GM23338 (cell line): ENCODE measurements at regions not wholly inside any gene's neighbourhood (a gene's known extent, or its start where the extent isn't known, plus 50 kb on each side); places are given as distances from the start of the nearest gene placed in this dataset.

Experiments used
- CREB1 ChIP-seq: fragments of 250-450 bp; sonication (Bioruptor Pico); IDR thresholded peaks from 2 replicates; pipeline ENCODE4 v1.5.0; 2020; ENCODE audit warnings: low read depth, mild to moderate bottlenecking, moderate library complexity
- EZH2 ChIP-seq: fragments of 200-600 bp; sonication (generic); IDR thresholded peaks from one replicate; pipeline ENCODE4 v1.8.0; 2017; ENCODE audit warnings: antibody characterized with exemption, mild to moderate bottlenecking, low read depth; ENCODE audit not compliant: unreplicated experiment
- JUNB ChIP-seq: IDR thresholded peaks from one replicate; pipeline ENCODE4 v1.6.1; 2016; ENCODE audit warnings: antibody characterized with exemption; ENCODE audit not compliant: unreplicated experiment
- ZNF331 ChIP-seq: fragments of 250-450 bp; sonication (Bioruptor Pico); IDR thresholded peaks from 2 replicates; pipeline ENCODE4 v1.5.0; 2020; ENCODE audit warnings: low read depth, mild to moderate bottlenecking, moderate library complexity
- ZNF462 ChIP-seq: fragments of 250-450 bp; sonication (Bioruptor Pico); IDR thresholded peaks from 2 replicates; pipeline ENCODE4 v1.5.0; 2020; ENCODE audit warnings: mild to moderate bottlenecking, moderate library complexity
- TF ChIP-seq, protein P1 (sequence below): IDR thresholded peaks from one replicate; pipeline ENCODE4 v1.6.1; 2018; ENCODE audit warnings: antibody characterized with exemption; ENCODE audit not compliant: unreplicated experiment

DNA sequence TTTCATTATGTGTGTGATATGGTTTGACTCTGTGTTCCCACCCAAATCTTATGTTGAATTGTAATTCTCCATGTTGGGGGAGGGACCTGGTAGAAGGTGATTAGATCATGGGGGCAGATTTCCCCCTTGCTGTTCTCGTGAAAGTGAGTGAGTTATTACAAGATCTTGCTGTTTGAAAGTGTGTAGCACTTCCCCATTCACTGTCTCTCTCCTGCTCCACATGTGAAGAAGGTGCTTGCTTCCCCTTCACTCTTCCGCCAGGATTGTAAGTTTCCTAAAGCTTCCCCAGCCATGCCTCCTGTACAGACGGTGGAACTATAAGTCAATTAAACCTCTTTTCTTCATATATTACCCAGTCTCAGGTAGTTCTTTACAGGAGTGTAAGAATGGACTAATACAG, 54.3 kb upstream of the SERTM1 start (continued):
- TF ChIP-seq ZNF462 (CRISPR knock-in tag) (no peak), JUNB (no peak), CREB1 (CRISPR knock-in tag) (no peak), ZNF331 (no peak), EZH2 (no peak)
- TF ChIP-seq, protein P1, sequence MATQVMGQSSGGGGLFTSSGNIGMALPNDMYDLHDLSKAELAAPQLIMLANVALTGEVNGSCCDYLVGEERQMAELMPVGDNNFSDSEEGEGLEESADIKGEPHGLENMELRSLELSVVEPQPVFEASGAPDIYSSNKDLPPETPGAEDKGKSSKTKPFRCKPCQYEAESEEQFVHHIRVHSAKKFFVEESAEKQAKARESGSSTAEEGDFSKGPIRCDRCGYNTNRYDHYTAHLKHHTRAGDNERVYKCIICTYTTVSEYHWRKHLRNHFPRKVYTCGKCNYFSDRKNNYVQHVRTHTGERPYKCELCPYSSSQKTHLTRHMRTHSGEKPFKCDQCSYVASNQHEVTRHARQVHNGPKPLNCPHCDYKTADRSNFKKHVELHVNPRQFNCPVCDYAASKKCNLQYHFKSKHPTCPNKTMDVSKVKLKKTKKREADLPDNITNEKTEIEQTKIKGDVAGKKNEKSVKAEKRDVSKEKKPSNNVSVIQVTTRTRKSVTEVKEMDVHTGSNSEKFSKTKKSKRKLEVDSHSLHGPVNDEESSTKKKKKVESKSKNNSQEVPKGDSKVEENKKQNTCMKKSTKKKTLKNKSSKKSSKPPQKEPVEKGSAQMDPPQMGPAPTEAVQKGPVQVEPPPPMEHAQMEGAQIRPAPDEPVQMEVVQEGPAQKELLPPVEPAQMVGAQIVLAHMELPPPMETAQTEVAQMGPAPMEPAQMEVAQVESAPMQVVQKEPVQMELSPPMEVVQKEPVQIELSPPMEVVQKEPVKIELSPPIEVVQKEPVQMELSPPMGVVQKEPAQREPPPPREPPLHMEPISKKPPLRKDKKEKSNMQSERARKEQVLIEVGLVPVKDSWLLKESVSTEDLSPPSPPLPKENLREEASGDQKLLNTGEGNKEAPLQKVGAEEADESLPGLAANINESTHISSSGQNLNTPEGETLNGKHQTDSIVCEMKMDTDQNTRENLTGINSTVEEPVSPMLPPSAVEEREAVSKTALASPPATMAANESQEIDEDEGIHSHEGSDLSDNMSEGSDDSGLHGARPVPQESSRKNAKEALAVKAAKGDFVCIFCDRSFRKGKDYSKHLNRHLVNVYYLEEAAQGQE: no peak
